Right lobe of liver (tissue), 6 donors: ENCODE measurements at regions not wholly inside any gene's neighbourhood (a gene's known extent, or its start where the extent isn't known, plus 50 kb on each side); places are given as distances from the start of the nearest gene placed in this dataset.

ENCODE experiments used
- ATAC-seq, 4 donors: fragments of 200-7000 bp; cut with Tn5 transposase; one replicate each; pipeline ENCODE4 v1.9.1; 2020; ENCODE audit warnings: mild to moderate bottlenecking in 4 of 4, moderate library complexity in 4 of 4
- DNase-seq, 3 donors: peaks; one replicate each; pipeline ENCODE4 v3.0.0-alpha.2; 2020
- H3K27ac ChIP-seq, 3 donors: fragments of 200-600 bp; one replicate each; pipeline ENCODE4 v1.8.0; 2022
- H3K27me3 ChIP-seq, 2 donors: fragments of 200-600 bp; one replicate each; pipeline ENCODE4 v1.8.0; 2022
- H3K36me3 ChIP-seq, 4 donors: fragments of 200-600 bp; sonication (generic) in 1 of 4; one replicate each; pipeline versions ENCODE4 v1.5.1 to v1.8.0; 2017 to 2022; ENCODE audit warnings: control low read depth in 1 of 4
- H3K4me1 ChIP-seq, 4 donors: fragments of 200-600 bp; sonication (generic) in 1 of 4; one replicate each; pipeline versions ENCODE4 v1.5.1 to v1.8.0; 2017 to 2022; ENCODE audit warnings: control low read depth in 1 of 4
- H3K4me3 ChIP-seq, 3 donors: fragments of 200-600 bp; one replicate each; pipeline ENCODE4 v1.8.0; 2022
- H3K9me3 ChIP-seq, 4 donors: fragments of 200-600 bp; sonication (generic) in 1 of 4; one replicate each; pipeline versions ENCODE4 v1.5.1 to v1.8.0; 2017 to 2022; ENCODE audit warnings: control low read depth in 1 of 4
- POLR2A ChIP-seq: fragments of 450-650 bp; IDR thresholded peaks from one replicate; pipeline ENCODE4 v1.6.1; 2017; ENCODE audit warnings: antibody characterized with exemption, mild to moderate bottlenecking
- WGBS: methylation state at CpG from one replicate; pipeline ENCODE4 v1.1.6; 2018; ENCODE audit warnings: low coverage, low lambda C conversion rate; ENCODE audit not compliant: insufficient coverage; ENCODE audit errors: missing lambda C conversion rate; 5-methylcytosine and 5-hydroxymethylcytosine counted together
- intact Hi-C, 2 donors: fragments of 100-400 bp; cut with DNase I; formaldehyde crosslinking; loops; one replicate each; pipeline versions ENCODE4 v1.11.2 to v1.14.1; 2022
- TF ChIP-seq, protein P1 (sequence below), 4 donors: fragments of 200-600 bp in 3 of 4; fragments of 450-650 bp in 1 of 4; IDR thresholded peaks; one replicate each; pipeline versions ENCODE4 v1.5.1 to v1.8.0; 2016 to 2022; ENCODE audit warnings: antibody characterized with exemption in 4 of 4, mild to moderate bottlenecking in 2 of 4
- donor health status: DM: no; HTN: yes; CAD: no.
- donor health status: DM: no; HTN: no; CAD: no.
- donor health status: DM: no; HTN: no; CAD: no.
- donor health status: DM: no; HTN: yes; CAD: no.
- donor health status: DM: no; HTN: yes; CAD: no.

- no peak for ATAC-seq
- no peak for TF ChIP-seq POLR2A
- TF ChIP-seq, protein P1, sequence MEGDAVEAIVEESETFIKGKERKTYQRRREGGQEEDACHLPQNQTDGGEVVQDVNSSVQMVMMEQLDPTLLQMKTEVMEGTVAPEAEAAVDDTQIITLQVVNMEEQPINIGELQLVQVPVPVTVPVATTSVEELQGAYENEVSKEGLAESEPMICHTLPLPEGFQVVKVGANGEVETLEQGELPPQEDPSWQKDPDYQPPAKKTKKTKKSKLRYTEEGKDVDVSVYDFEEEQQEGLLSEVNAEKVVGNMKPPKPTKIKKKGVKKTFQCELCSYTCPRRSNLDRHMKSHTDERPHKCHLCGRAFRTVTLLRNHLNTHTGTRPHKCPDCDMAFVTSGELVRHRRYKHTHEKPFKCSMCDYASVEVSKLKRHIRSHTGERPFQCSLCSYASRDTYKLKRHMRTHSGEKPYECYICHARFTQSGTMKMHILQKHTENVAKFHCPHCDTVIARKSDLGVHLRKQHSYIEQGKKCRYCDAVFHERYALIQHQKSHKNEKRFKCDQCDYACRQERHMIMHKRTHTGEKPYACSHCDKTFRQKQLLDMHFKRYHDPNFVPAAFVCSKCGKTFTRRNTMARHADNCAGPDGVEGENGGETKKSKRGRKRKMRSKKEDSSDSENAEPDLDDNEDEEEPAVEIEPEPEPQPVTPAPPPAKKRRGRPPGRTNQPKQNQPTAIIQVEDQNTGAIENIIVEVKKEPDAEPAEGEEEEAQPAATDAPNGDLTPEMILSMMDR (IDR thresholded peaks at IDR 0.05), result no peak
- H3K27ac ChIP-seq, result no peak overlapping the region
- no peaks in the 10 kb centered on the region for H3K27me3 ChIP-seq
- no peaks in the 10 kb centered on the region for H3K36me3 ChIP-seq
- DNase-seq, result no peak
- intact Hi-C loops, result no loop called here
- H3K9me3 ChIP-seq, result no peaks in the 10 kb centered on the region
- no peaks in the 10 kb centered on the region for H3K4me1 ChIP-seq
- H3K4me3 ChIP-seq, result no peak overlapping the region
Observed at GRCh38 chr2:146633159-146633558, 1211.7 kb upstream of the ACVR2A start.

GRCh38 chr2:146632707-146633106, 1212.1 kb upstream of the ACVR2A start:
- no peak overlapping the region for H3K27ac ChIP-seq
- ATAC-seq (no peak), DNase-seq (no peak)
- 53% methylated on average over 4 of the region's 4 CpGs for WGBS
- no peak for TF ChIP-seq POLR2A
- TF ChIP-seq, protein P1 (IDR thresholded peaks at IDR 0.05), result no peak
- no peaks in the 10 kb centered on the region for H3K27me3 ChIP-seq
- no peaks in the 10 kb centered on the region for H3K4me1 ChIP-seq
- intact Hi-C loops, result no loop called here
- H3K4me3 ChIP-seq, result no peak overlapping the region
- no peaks in the 10 kb centered on the region for H3K9me3 ChIP-seq
- no peaks in the 10 kb centered on the region for H3K36me3 ChIP-seq

DNA sequence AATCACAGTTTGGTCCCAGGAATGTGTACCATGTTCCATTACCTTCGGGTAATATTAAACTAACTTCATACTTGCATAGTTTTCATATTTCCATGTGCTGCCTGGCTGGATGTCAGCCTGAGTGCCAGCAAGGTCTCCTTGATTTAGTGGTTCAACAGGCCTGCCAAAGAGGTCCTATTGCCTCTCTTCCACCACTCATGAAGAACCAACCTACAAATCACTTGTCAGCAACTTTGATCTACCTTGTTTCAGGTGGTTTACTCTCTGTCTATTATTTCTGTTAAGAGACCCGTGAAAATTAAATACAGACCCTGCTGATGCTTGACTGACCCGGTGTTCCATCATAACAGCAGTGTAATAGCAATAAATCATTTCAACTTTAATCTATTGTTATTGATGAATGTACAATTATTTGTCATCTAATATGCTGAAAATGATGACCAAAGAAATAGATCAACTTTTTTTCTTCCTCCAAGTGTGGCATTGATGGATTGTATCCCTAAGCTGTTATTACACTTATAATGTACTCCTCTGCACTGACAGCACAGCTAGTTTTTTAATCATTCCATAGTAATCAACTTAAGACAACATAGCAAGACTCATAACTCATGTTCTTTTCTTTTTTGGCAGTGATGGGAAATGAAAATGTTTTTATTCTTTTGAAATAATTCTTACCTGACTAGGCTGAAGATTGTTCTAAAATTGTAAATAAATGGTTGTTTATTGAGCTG, 1220.2 kb upstream of the ACVR2A start:
- DNase-seq, result no peak
- Histone ChIP-seq H3K9me3 (no peaks in the 10 kb centered on the region), H3K4me1 (no peaks in the 10 kb centered on the region), H3K4me3 (no peak overlapping the region), H3K27ac (no peak overlapping the region), H3K36me3 (no peaks in the 10 kb centered on the region), H3K27me3 (no peaks in the 10 kb centered on the region)
- intact Hi-C loops, result no loop called here
- TF ChIP-seq, protein P1 (IDR thresholded peaks at IDR 0.05), result no peak
- TF ChIP-seq POLR2A, result no peak
- WGBS, result 42% methylated on average over 3 of the region's 3 CpGs
- no peak for ATAC-seq

- Histone ChIP-seq H3K4me3 (no peak overlapping the region), H3K27me3 (no peaks in the 10 kb centered on the region), H3K27ac (no peak overlapping the region), H3K9me3 (no peaks in the 10 kb centered on the region), H3K36me3 (no peaks in the 10 kb centered on the region), H3K4me1 (no peaks in the 10 kb centered on the region)
- intact Hi-C loops, result no loop called here
- ATAC-seq (no peak), DNase-seq (no peak)
- TF ChIP-seq, protein P1 (IDR thresholded peaks at IDR 0.05), result no peak
- TF ChIP-seq POLR2A, result no peak
- 68% methylated on average over 3 of the region's 3 CpGs for WGBS
Observed at GRCh38 chr2:146623771-146624170, 1221.1 kb upstream of the ACVR2A start.

DNA sequence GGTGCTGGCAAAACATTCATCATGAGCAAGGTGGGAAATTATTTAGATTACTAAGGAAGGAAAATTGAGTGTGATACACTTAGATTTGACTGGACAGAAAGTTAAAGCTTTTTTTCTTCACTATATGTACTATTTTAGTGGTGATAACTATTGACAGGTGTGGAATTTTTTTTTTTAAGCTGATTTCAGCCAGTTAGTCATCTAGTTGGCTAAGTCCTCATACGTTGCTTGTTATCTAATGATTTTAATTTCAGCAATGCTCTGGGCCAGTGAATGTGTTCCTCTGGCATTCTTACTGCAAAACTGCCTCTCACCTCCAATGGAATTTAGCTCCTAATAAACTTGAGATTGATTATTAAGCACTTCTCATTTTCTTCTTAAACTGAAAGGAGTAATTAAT, 1223.2 kb upstream of the ACVR2A start:
- 43% methylated on average over 1 of the region's 1 CpG for WGBS
- Histone ChIP-seq H3K4me1 (no peaks in the 10 kb centered on the region), H3K27me3 (no peaks in the 10 kb centered on the region), H3K4me3 (no peak overlapping the region), H3K27ac (no peak overlapping the region), H3K36me3 (no peaks in the 10 kb centered on the region), H3K9me3 (no peaks in the 10 kb centered on the region)
- ATAC-seq (no peak), DNase-seq (no peak)
- intact Hi-C loops, result no loop called here
- TF ChIP-seq, protein P1 (IDR thresholded peaks at IDR 0.05), result no peak
- no peak for TF ChIP-seq POLR2A
